ENCODE measurements at regions not wholly inside any gene's neighbourhood (a gene's known extent, or its start where the extent isn't known, plus 50 kb on each side); places are given as distances from the start of the nearest gene placed in this dataset.
"Not testable (repeated sequence)": the region's sequence is repeated elsewhere in the genome, so short reads cannot be mapped to it uniquely, and the experiment has no call there.

DNA sequence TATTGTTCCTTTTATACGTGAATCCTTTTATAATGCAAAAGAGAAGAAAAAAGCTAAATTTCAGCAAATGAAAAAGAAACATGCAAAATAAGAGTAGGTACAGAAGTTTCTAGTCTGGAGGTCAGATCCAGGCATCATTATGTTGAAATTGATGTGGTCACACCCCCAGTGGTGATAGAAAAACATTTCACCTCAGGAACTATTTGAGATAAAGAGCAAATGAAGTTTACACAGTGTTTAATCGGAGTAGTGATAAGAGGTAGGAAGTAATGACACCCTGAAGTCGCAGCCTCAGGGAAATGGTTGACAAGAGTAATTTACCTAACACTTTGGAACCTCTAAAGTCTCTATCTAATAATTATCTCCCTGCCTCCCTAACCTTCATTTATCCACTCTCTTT, 536.0 kb upstream of the STEAP1 start:
- no peak for DNase-seq

DNA sequence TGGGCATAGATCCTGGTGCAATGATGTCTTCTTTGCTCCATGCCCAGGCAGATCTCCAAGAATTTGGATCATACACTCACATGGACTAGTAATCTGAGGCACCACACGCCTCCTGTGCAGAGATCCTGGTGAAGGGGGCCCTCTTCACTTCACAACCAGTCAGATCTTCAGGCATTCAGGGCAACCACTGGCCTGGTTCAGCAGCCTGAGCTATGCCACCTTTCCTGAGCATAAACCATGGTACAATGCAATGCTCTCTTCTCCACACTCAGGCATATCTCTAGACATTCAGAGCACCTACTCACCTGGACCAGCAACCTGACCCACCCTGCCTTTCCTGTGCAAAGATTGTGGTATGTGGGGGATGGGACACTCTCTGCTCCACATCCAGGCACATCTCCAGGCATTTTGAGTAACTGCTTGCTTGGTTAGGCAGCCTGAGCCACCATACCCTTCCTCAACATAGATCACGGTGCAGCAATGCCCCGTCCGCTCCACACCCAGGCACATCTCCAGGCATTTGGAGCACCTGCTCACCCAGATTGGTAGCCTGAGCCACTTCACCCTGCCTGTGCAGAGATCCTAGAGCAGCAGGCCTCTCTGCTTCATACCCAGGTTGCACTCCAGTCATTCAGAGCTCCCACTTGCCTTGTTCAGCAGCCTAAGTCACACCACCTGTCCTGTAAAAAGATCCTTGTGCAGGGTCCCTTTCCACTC, 532.2 kb upstream of the STEAP1 start:
- DNase-seq, result no peak

DNA sequence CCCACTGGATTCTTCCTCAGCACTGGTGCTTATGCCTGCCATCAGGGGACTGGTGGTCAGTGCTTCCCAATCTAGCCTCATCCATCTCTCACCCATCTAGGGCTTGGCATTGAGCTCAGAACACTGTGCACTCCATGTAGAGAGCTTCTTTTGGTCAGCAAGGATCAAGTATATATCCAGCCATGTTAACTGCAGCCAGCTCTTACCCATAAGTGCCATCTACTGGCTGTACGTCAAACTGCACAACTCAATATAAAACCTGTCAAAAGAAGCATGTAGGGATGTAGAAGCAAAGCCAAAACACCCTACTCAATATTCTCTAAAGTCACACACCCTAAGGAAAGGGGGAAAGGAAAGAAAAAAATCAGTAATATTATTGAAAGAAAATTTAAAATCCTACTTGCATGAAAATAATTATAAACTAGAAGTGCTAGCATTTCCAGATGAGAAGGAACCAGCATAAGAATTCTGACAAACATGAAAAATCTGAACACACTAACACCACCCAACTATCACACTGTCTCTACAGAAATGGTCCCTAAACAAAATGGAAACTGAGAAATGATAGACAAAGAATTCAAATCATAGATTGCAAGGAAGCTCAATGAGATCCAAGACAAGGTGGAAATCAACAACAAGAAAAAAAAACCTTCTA, 531.1 kb upstream of the STEAP1 start:
- peak in 14 of 58 donors; percentile 1 to 39 (median 9) for DNase-seq

DNA sequence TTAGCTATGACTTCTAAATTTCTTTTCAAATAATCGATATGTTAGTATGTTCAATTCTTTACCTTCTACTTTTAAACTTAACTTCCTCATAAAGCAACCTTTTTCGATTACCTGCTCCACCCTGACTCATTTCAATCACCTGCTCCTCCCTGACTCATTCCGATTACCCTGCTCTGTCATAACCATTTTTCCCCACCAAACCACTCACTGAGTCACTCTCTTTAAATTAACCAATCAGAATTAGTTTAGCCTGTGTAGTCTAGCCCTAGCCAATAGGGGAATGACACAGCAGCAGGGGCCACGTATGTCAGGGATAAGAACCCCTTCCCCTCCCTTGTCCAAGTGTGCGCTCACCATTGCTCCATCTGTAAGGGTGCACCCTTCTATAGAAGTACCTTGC, 530.1 kb upstream of the STEAP1 start:
- DNase-seq, result not testable (repeated sequence)

DNA sequence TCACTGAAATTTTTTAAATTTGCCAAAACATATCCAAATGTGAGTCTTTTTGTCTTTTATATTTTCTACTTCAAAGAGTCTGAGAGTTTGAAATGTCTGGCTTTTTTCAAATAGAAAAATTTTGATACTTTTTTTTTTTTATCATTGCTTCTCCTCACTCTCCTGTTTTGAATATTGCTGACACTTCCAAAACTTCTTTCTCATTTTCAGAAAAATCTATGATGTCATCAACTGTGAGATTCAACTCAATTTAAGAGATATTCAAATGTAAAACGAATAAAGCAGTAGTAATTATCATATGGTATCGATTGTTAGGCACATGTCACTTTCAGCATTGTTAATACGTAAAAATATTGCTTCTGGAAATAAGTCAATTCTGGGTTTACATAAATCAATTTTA, 505.8 kb upstream of the STEAP1 start:
- no peak for DNase-seq

DNA sequence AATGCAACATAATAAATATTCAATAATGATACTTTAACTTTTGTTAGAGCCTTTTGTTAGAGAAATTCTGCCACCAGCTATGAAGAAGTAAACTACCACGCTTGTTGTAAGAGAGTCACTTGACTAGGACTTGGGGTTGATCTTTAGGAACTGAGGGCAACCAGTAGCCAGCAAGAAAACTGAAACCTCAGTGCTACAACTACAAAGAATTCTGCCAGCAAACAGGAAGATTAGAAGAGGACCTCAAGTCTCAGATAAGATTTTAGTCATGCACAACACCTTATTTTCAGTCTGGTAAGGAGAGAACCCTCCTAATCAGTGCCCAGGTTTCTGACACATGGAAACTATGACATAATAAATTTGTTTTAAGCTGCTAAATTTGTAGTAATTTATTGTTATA, 498.3 kb upstream of the STEAP1 start:
- no peak for DNase-seq

DNA sequence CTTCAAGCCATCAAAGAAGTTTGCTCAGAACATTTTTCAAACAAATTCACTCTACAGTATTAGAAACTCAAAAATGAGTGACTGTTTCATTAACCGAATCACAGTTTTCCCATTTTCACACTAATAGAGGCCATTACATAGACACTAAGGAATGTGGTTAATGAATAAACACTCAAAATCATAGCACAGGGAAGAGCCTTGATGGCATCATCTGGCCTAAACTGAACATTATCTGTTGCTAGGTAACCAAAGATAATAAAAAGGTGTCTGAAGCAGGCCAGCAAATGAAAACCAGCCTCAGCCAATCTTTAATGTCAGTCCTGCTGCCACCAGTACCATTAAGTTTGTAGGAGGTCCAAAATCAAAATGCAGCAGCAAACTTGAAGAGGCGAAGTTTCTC, 492.4 kb upstream of the STEAP1 start:
- no peak for DNase-seq

DNA sequence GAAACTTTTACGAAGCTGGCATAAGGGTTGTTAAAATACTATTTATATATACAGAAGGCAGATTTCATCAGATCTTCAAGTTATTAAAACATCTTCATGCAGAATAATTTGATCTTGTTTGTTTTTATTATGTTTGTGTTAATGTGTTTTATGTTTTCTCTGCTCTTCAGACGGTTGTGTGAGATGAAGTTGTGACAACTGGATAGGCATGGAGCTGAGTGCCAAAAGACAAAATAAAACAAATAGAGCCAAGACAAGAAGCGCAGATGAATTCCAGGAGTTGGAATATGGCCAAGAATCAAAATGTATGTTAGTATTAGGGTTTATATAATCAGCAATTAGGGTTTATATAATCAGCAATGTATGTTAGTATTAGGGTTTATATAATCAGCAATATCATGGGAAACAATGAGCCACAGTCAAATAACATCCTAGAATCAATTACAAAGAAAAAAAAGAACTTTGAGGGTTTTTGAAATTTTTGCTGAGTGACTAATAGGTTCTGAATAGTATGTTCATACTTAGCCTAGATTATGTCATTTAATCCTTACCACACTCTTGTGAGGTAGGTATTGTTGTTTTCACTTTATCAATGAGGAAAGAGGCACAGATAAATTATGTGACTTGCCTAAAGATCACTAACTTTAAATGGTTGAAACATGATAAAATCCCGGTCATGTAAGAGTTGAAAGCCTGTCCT, 488.0 kb upstream of the STEAP1 start:
- no peak for DNase-seq

DNA sequence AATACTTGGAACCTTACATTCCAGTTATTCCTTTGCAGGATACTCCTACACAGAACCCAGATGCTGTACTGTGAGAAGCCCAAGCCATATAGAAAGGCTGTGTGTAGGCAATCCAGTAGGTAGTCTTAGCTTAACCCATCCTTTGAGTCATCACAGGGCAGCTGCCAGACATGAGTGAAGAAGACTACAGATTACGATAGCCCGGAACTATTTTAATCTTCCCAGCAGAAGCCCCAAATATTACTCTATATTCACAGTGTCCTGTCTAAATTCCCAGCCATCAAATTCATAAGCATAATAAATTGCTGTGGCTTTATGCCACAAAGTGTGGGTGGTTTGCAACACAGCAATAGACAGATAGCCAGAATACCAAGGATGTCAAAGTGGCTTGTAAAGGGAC, 474.1 kb upstream of the STEAP1 start:
- no peak for DNase-seq

DNA sequence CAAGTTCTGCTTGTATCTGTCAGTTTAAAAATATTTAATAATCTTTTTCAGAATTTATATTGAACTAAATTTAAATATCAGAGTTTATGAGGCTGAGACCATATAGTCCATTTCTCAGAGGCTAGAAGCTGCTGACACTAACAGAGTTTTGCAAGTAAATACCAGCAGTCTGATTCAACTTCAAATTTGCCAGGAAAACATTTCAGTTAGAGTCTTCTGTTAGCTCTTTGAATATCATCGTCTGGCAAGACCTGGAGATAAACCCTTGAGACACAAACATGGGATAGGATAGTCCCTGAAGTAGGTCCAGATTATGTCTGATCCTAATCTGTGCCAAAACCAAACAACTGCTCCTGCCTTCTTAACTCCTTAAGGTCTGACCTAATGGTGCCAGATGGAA, 472.8 kb upstream of the STEAP1 start:
- no peak for DNase-seq

DNA sequence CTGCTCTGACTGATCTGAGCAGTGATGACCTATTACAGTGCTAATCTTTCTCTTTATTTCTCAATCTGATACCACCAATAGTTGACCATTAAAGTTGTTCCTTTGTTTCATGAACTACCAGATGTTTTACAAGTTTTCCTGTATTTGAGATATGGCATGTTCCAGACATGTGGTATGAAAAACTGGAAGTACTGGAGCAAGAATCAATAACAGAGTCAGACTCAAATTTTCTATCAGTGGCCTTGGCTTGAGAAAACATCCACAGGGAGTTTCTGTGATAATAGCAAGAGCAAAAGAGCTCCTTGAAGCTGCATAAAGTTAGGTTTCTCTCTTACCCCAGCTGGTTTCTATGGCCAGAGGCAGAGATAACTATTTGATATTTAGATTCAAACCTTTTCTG, 469.0 kb upstream of the STEAP1 start:
- DNase-seq, result no peak

DNA sequence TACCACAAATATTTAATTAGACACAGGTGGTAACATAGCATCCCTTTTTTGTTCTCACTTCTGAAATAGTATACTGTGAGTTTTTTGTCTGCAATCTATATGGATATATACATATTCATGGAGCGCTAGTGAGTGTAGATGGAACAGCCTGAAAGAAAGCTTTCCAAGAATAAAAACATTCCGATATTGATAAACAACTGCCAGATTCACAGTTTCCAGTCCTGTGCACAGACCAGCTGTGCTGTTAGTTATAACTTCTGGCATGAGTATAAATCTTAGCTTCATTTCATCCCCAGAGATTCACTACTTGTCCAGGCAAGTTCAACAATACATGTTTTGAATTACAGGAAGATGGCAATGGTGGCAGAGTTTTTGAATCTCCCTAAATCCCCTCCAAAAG, 467.1 kb upstream of the STEAP1 start:
- peak in 2 of 58 donors; percentile 1 to 9 for DNase-seq

DNA sequence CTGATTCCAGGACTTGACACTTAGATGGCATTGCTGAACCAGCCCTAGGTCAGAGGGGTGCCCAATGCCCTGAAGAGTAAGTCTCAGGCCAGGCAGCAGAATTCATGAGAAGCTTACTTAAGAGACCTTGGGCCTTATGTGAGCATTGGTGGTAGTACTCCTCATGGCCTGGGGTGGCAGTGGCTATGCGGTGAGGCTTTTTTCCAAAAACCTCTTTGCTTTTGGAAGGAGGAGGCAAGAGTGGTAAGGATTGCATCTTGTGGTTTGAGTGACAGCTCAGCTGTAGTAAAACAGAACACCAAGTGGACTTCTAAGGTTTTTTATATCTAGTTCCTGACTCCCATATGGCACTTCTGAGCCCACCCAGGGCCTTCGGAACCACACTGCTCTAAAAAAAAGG, 459.0 kb upstream of the STEAP1 start:
- no peak for DNase-seq

DNA sequence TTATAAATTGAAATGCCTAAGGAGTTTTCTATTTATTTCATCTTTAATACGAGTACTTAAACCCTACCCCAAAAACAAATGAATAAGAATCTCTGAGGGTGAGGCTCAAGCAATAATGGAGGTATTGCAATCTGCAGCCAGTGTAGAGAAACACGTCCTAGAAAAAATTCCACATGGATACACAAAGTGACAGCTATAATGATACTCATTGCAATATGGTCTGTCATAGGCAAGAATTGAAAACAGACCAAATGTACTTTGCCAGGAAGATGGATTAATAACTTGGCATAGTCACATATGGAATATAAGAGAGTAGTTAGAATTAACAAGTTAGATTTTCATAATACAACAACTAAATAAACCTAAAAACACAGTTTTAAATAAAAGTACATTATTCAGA, 440.1 kb upstream of the STEAP1 start:
- no peak for DNase-seq

DNA sequence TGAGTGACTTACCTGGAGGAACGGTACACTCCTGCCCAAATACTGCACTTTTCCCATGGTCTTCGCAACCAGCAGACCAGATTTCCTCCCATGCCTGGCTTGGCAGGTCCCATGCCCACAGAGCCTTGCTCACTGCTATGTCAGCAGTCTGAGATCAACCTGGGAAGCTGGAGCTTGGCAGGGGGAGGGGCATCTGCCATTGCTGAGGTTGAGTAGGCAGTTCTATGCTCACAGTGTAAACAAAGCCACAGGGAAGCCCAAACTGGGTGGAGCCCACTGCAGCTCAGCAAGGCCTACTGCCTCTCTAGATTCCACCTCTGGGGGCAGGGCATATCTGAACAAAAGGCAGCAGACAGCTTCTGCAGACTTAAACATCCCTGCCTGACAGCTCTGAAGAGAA, 435.3 kb upstream of the STEAP1 start:
- DNase-seq, result not testable (repeated sequence)

DNA sequence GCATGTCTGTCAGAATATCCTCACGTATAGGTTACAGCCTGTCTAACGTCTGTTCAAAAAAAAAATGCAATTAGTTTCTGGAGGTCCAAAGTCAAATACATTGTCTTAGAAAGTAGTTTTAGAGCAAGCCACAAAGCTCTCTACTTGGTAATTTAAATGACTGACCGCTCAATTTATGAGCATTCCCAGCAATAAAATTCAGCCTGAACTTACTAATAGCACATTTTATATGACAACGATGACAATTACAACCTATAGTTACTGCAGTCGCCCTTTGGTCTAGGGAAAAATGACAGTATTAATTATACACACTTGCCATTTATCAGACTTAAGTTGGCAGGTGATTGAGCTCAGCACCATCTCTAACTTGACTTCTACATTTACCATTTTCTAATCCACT, 425.8 kb upstream of the STEAP1 start:
- no peak for DNase-seq

DNA sequence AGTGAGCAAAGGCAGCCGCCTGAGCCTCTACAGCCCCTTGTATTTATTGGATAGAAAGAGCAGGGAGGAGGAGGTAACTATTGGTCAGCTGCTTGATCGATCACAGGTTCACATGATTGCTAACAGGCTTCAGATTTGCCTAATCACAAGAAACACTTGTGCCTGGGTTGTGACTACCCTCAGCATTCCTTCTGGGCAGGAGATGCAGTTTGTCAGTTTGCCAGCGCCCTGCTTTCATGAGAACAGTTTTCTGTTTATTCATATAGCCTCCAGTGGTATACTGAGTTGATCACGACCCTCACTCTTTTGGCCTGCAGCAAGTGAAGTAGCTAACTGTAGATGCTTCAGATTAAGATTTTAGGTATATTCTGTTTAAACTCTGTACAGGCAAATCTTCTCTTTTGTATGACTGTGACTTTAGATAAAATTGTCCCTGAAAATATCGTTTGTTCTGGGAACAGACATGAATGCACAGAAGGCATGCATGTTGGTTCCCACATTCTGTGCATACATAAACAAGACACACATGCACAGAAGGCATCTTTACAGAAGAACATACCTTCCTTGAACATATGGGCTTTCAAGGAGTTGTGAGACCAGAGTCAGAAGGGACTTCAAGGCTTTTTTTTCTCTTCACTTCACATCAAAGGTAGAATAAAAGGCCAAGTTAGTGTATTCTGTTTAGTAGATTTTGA, 422.4 kb upstream of the STEAP1 start:
- DNase-seq, result no peak

DNA sequence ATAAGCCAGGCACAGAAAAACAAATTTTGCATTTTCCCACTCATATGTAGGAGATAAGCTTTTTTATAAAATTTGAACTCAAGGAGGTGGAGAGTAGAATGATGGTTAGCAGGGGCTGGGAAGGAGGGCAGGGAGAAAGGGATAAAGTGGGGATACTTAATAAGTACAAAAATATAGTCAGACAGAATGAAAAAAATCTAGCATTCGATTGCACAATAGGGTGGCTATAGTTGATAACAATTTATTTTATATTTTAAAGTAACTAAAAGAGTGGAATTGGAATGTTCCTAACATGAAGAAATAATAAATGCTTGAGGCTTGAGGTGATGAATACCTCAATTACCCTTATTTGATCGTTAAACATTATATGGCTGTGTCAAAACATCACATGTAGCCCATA, 415.7 kb upstream of the STEAP1 start:
- no peak for DNase-seq

DNA sequence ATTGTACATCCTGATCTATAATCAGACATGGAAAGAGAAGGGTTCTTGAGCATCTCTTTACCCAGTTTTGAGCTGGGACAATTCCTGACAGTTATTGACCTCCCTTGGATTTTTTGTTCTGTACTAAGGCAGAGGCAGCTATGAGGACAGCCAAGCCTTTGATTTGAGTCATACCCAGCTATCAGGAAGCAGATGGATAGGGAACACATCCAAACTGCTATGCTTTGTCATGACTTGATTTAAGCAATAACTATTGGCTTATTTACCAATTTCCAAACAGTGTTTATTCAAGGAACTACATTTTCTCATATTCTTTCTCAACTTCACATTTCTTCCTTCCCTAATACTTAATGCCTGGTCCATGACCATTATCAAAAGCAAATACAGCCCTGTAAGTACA, 396.4 kb upstream of the STEAP1 start:
- no peak for DNase-seq

DNA sequence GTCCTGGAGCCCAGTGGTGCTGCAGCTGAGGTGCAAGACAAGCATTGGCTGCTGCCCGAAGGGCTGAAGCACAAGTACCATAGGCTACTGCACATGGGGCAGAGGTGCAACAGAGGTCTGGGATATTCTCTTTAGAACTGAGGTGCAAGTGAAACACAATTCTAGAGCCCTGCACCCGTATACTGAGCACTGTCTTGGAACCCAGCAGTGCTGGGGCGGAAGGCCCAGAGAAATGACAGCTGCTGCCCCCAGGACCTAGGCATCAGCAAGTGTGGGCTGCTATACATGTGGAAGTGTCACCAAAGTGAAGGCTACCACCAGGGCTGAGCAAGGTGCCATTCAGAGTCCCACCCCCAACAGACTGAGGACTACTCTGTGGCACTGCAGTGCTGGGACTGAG, 393.6 kb upstream of the STEAP1 start:
- DNase-seq, result no peak

DNA sequence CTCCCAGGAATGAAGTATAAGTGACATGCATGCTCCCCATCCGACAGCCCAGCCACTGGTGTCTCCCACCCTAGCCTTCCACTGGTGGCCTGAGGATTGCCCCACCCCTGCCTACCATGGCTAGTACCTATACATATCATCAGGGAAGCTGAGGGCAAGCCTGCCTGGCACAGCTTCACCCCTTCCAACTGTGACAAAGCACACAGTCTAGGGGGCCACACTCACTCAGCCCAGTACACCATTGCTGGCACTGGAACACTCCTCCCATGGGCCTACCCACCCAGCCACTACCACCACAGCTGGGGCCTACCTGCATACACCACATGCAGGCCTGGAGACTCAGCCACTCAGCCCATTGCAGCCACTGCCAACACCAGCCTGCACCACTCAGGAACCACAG, 393.1 kb upstream of the STEAP1 start:
- DNase-seq, result no peak

DNA sequence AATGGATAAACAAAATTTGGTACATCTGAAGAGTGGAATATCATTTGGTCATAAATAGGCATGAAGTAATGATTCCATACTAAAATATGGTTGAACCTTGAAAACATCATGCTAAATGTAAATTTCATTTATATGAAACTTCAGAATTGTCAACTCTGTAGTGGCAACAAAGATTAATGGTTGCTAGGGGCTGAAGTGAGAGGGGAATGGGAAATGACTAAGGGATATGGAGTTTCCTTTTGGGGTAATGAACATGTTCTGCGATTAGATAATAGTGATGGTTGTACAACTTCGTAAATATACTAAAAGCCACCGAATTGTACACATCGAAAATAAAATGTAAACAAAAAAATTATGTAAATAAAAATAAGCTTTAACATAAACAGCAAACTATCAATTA, 384.1 kb upstream of the STEAP1 start:
- DNase-seq, result no peak

Measured in anterior cingulate cortex (tissue), 58 donors.